Esophagus squamous epithelium (tissue), 4 donors: ENCODE measurements at regions not wholly inside any gene's neighbourhood (a gene's known extent, or its start where the extent isn't known, plus 50 kb on each side); places are given as distances from the start of the nearest gene placed in this dataset.

ENCODE experiments used
- CTCF ChIP-seq, 6 experiments: fragments of 450-650 bp in 4 of 6; fragments of 200-600 bp in 2 of 6; sonication (generic) in 2 of 6; IDR thresholded peaks; one replicate each; pipeline ENCODE4 v1.5.1; 2016 to 2019; ENCODE audit warnings: antibody characterized with exemption in 6 of 6, mild to moderate bottlenecking in 4 of 6, moderate library complexity in 4 of 6
- POLR2A ChIP-seq, 4 donors: fragments of 450-650 bp; IDR thresholded peaks; one replicate each; pipeline ENCODE4 v1.6.1; 2017; ENCODE audit warnings: antibody characterized with exemption in 4 of 4, mild to moderate bottlenecking in 4 of 4, moderate library complexity in 3 of 4

- TF ChIP-seq CTCF (IDR thresholded peaks at IDR 0.05) (no peak), POLR2A (IDR thresholded peaks at IDR 0.05) (no peak)
Measured at GRCh38 chr14:23785208-23785607, 149.0 kb downstream of the DHRS2 start.
